Pancreas (tissue), 10 donors: ENCODE measurements at regions not wholly inside any gene's neighbourhood (a gene's known extent, or its start where the extent isn't known, plus 50 kb on each side); places are given as distances from the start of the nearest gene placed in this dataset.

Experiments used
- ATAC-seq, 4 donors: fragments of 200-7000 bp; cut with Tn5 transposase; one replicate each; pipeline versions ENCODE4 v1.8.0 to v1.9.1; 2020; ENCODE audit warnings: mild to moderate bottlenecking in 4 of 4, moderate library complexity in 4 of 4
- DNase-seq, 6 donors: peaks; one replicate each; pipeline ENCODE4 v3.0.0-alpha.2; 2020
- FAIRE-seq: peaks from 2 replicates; lab custom pipeline; 2012; peaks lifted over from hg19 to GRCh38; lab: Jason Lieb, UNC
- H3K27ac ChIP-seq, 4 donors: fragments of 200-600 bp; sonication (generic); 1 replicate in 3 of 4; 2 replicates in 1 of 4; pipeline versions ENCODE4 v1.5.0 to v1.8.0; 2020
- H3K27me3 ChIP-seq, 4 donors: fragments of 200-600 bp; one replicate each; pipeline ENCODE4 v1.8.0; 2021
- H3K36me3 ChIP-seq, 3 donors: fragments of 200-600 bp; sonication (generic) in 1 of 3; one replicate each; pipeline versions ENCODE4 v1.5.0 to v1.8.0; 2020 to 2021
- H3K4me1 ChIP-seq, 3 donors: fragments of 200-600 bp; one replicate each; pipeline ENCODE4 v1.8.0; 2021
- H3K4me3 ChIP-seq, 4 donors: fragments of 200-600 bp; sonication (generic) in 2 of 4; one replicate each; pipeline versions ENCODE4 v1.5.0 to v1.8.0; 2020 to 2021
- H3K9me3 ChIP-seq, 4 donors: fragments of 200-600 bp; one replicate each; pipeline ENCODE4 v1.8.0; 2021
- WGBS, 2 donors: extraction: QIAGEN DNeasy Blood & Tissue Kit; methylation state at CpG; one replicate each; pipeline ENCODE4 v1.1.7; 2013; 5-methylcytosine and 5-hydroxymethylcytosine counted together
- intact Hi-C, 3 donors: fragments of 100-400 bp; cut with DNase I; formaldehyde crosslinking; loops; one replicate each; pipeline versions ENCODE4 v1.11.1 to v1.14.2; 2022
- TF ChIP-seq, protein P1 (sequence below), 4 donors: fragments of 200-600 bp; sonication (generic) in 3 of 4; IDR thresholded peaks; one replicate each; pipeline versions ENCODE4 v1.5.0 to v1.8.0; 2021; ENCODE audit warnings: antibody characterized with exemption in 4 of 4
- donor health status: healthy with polysubstance abuse.
- donor health status: DM: no; HTN: no; CAD: no; lungs with moderate emphysema.
- donor health status: DM: no; HTN: no; CAD: no.
- donor health status: control.
- donor health status: control.
- donor health status: Bipolar disorder and iron deficiency.
- donor health status: DM: yes; HTN: yes; CAD: no.
- donor health status: DM: no; HTN: no; CAD: no.
- donor health status: DM: no; HTN: no; CAD: no.
- donor health status: DM: yes; HTN: yes; CAD: no.

GRCh38 chr13:68078469-68078868, 848.3 kb upstream of the PCDH9 start:
- TF ChIP-seq, protein P1, sequence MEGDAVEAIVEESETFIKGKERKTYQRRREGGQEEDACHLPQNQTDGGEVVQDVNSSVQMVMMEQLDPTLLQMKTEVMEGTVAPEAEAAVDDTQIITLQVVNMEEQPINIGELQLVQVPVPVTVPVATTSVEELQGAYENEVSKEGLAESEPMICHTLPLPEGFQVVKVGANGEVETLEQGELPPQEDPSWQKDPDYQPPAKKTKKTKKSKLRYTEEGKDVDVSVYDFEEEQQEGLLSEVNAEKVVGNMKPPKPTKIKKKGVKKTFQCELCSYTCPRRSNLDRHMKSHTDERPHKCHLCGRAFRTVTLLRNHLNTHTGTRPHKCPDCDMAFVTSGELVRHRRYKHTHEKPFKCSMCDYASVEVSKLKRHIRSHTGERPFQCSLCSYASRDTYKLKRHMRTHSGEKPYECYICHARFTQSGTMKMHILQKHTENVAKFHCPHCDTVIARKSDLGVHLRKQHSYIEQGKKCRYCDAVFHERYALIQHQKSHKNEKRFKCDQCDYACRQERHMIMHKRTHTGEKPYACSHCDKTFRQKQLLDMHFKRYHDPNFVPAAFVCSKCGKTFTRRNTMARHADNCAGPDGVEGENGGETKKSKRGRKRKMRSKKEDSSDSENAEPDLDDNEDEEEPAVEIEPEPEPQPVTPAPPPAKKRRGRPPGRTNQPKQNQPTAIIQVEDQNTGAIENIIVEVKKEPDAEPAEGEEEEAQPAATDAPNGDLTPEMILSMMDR (IDR thresholded peaks at IDR 0.05), result no peak
- no peak for ATAC-seq
- H3K27me3 ChIP-seq, result no peaks in the 10 kb centered on the region
- no peaks in the 10 kb centered on the region for H3K4me1 ChIP-seq
- no peak overlapping the region for H3K27ac ChIP-seq
- no peak overlapping the region for H3K4me3 ChIP-seq
- no peak for FAIRE-seq
- WGBS, 2 donors, result 61 to 65% methylated on average over 2 of the region's 2 CpGs
- no peaks in the 10 kb centered on the region for H3K36me3 ChIP-seq
- no peaks in the 10 kb centered on the region for H3K9me3 ChIP-seq
- intact Hi-C loops, result no loop called here
- DNase-seq, result no peak

DNA sequence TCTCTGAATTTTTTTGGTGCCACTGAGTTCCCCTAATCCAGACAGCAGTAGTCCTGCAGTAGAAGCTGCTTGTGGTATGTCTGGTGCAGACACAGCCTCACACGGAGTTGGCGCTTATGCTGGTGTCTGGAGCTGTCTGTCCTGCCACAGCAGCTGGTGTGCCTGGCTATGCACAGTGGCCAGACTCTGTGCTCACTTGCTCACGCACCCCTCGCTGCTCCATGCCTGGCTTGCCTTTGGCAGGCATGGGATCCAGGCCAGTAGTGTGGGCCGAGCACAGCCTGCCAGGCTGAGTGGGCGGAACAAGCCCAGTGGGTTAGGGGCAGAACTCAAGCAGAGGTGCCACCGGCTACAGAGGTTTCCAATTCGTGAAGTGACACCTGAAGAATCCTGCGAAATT, 845.9 kb upstream of the PCDH9 start:
- FAIRE-seq (no peak), ATAC-seq (no peak), DNase-seq (peak in 1 of 6 donors; percentile 46)
- intact Hi-C loops, result no loop called here
- no peaks in the 10 kb centered on the region for H3K9me3 ChIP-seq
- TF ChIP-seq, protein P1 (IDR thresholded peaks at IDR 0.05), result no peak
- no peak overlapping the region for H3K4me3 ChIP-seq
- H3K27me3 ChIP-seq, result no peaks in the 10 kb centered on the region
- H3K27ac ChIP-seq, result no peak overlapping the region
- 65 to 72% methylated on average over 9 of the region's 9 CpGs for WGBS, 2 donors
- H3K4me1 ChIP-seq, result no peaks in the 10 kb centered on the region
- H3K36me3 ChIP-seq, result no peaks in the 10 kb centered on the region

GRCh38 chr13:68066879-68067513, 836.9 kb upstream of the PCDH9 start:
- ATAC-seq (no peak), FAIRE-seq (no peak), DNase-seq (no peak)
- Histone ChIP-seq H3K4me1 (no peaks in the 10 kb centered on the region), H3K27me3 (no peaks in the 10 kb centered on the region), H3K27ac (no peak overlapping the region), H3K4me3 (no peak overlapping the region), H3K36me3 (no peaks in the 10 kb centered on the region), H3K9me3 (no peaks in the 10 kb centered on the region)
- intact Hi-C loops, result no loop called here
- WGBS, 2 donors, result 18 to 21% methylated on average over 2 of the region's 2 CpGs
- TF ChIP-seq, protein P1 (IDR thresholded peaks at IDR 0.05), result no peak

- no peak overlapping the region for H3K27ac ChIP-seq
- TF ChIP-seq, protein P1 (IDR thresholded peaks at IDR 0.05), result no peak
- FAIRE-seq (no peak), DNase-seq (no peak), ATAC-seq (no peak)
- no peaks in the 10 kb centered on the region for H3K27me3 ChIP-seq
- no peak overlapping the region for H3K4me3 ChIP-seq
- intact Hi-C loops, result no loop called here
- no peaks in the 10 kb centered on the region for H3K4me1 ChIP-seq
- no peaks in the 10 kb centered on the region for H3K36me3 ChIP-seq
- WGBS, 2 donors, result 60 to 77% methylated on average over 4 of the region's 4 CpGs
- no peaks in the 10 kb centered on the region for H3K9me3 ChIP-seq
These were observed 834.0 kb upstream of the PCDH9 start for GRCh38 chr13:68064001-68064770.

DNA sequence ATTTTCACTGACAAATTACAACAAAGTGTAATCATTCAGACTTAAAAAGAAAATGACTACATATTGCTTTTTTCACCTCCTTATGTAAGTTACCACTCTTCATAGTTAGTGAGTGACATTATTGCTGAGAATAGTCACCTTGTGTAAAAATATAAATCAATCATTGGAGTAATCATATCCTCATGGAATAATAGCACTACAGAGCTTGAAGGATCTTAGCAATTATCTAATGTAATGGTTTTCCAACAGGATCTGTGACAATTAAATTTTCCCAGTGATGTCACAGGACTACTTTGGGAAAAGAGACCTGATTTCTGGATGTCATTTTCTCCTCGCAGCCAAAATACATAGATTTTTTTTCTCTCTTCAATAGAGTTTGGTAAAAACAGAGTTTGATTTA, 833.0 kb upstream of the PCDH9 start:
- ATAC-seq (no peak), DNase-seq (no peak), FAIRE-seq (no peak)
- no peak overlapping the region for H3K4me3 ChIP-seq
- no peaks in the 10 kb centered on the region for H3K4me1 ChIP-seq
- no peak overlapping the region for H3K27ac ChIP-seq
- intact Hi-C loops, result no loop called here
- 70 to 78% methylated on average over 1 of the region's 1 CpG for WGBS, 2 donors
- no peaks in the 10 kb centered on the region for H3K27me3 ChIP-seq
- no peaks in the 10 kb centered on the region for H3K36me3 ChIP-seq
- TF ChIP-seq, protein P1 (IDR thresholded peaks at IDR 0.05), result no peak
- H3K9me3 ChIP-seq, result no peaks in the 10 kb centered on the region
